ENCODE measurements at regions not wholly inside any gene's neighbourhood (a gene's known extent, or its start where the extent isn't known, plus 50 kb on each side); places are given as distances from the start of the nearest gene placed in this dataset.

- no peaks in the 10 kb centered on the region for H3K4me1 ChIP-seq
- H3K27me3 ChIP-seq, result peaks cover 0 to 6% (median 0%) of the 10 kb centered on the region in 9 donors
- 70 to 80% (median 74%) methylated on average over 4 of the region's 4 CpGs for WGBS, 4 donors
- intact Hi-C loops (cut with DNase I), result no loop called here
- no peak for DNase-seq
- ATAC-seq, result no peak
- TF ChIP-seq POLR2A (IDR thresholded peaks at IDR 0.05), result no peak
- H3K4me3 ChIP-seq, result no peak overlapping the region
- H3K27ac ChIP-seq, result no peak overlapping the region
- no peaks in the 10 kb centered on the region for H3K36me3 ChIP-seq
- H3K9me3 ChIP-seq, result no peaks in the 10 kb centered on the region
Observed at GRCh38 chr2:7954234-7954633, 727.6 kb upstream of the ID2 start.

- TF ChIP-seq CTCF (IDR thresholded peaks at IDR 0.05), result no peak
- no peak for TF ChIP-seq POLR2A (IDR thresholded peaks at IDR 0.05)
- no peaks in the 10 kb centered on the region for H3K9me3 ChIP-seq
- intact Hi-C loops (cut with DNase I), result no loop called here
- no peak overlapping the region for H3K4me3 ChIP-seq
- DNase-seq (no peak), ATAC-seq (no peak)
- H3K4me1 ChIP-seq, result no peaks in the 10 kb centered on the region
- WGBS, 4 donors, result 73 to 81% (median 79%) methylated on average over 6 of the region's 6 CpGs
- no peak overlapping the region for H3K27ac ChIP-seq
- H3K36me3 ChIP-seq, result no peaks in the 10 kb centered on the region
- H3K27me3 ChIP-seq, result peaks cover 0 to 2% (median 0%) of the 10 kb centered on the region in 9 donors
Observed at GRCh38 chr2:7956126-7956689, 725.6 kb upstream of the ID2 start.

- no peaks in the 10 kb centered on the region for H3K36me3 ChIP-seq
- no peak for DNase-seq
- 72 to 96% (median 85%) methylated on average over 2 of the region's 2 CpGs for WGBS, 4 donors
- H3K27me3 ChIP-seq, result no peaks in the 10 kb centered on the region
- H3K9me3 ChIP-seq, result no peaks in the 10 kb centered on the region
- TF ChIP-seq POLR2A (IDR thresholded peaks at IDR 0.05), result no peak
- TF ChIP-seq CTCF (IDR thresholded peaks at IDR 0.05), result no peak
- no peak overlapping the region for H3K4me3 ChIP-seq
- H3K27ac ChIP-seq, result no peak overlapping the region
- ATAC-seq, result no peak
- H3K4me1 ChIP-seq, result no peaks in the 10 kb centered on the region
- intact Hi-C loops (cut with DNase I), result no loop called here
Observed at GRCh38 chr2:7961550-7961949, 720.3 kb upstream of the ID2 start.

- 86 to 95% (median 88%) methylated on average over 3 of the region's 3 CpGs for WGBS, 4 donors
- no peak for TF ChIP-seq POLR2A (IDR thresholded peaks at IDR 0.05)
- TF ChIP-seq CTCF (IDR thresholded peaks at IDR 0.05), result no peak
- intact Hi-C loops (cut with DNase I), result no loop called here
Observed at GRCh38 chr2:7962161-7962560, 719.7 kb upstream of the ID2 start.

GRCh38 chr2:7963787-7964186 lies 718.1 kb upstream of the ID2 start:
- intact Hi-C loops (cut with DNase I), result no loop called here
- Histone ChIP-seq H3K27ac (no peak overlapping the region), H3K27me3 (no peaks in the 10 kb centered on the region), H3K36me3 (no peaks in the 10 kb centered on the region), H3K9me3 (no peaks in the 10 kb centered on the region), H3K4me3 (no peak overlapping the region), H3K4me1 (no peaks in the 10 kb centered on the region)
- no peak for ATAC-seq
- DNase-seq, result no peak
- 94 to 97% (median 96%) methylated on average over 4 of the region's 4 CpGs for WGBS, 4 donors
- TF ChIP-seq POLR2A (IDR thresholded peaks at IDR 0.05) (no peak), CTCF (IDR thresholded peaks at IDR 0.05) (no peak)

More at GRCh38 chr2:7962161-7962560, 719.7 kb upstream of the ID2 start:
- no peaks in the 10 kb centered on the region for H3K4me1 ChIP-seq
- H3K4me3 ChIP-seq, result no peak overlapping the region
- ATAC-seq (no peak), DNase-seq (no peak)
- H3K27ac ChIP-seq, result no peak overlapping the region
- H3K9me3 ChIP-seq, result no peaks in the 10 kb centered on the region
- H3K27me3 ChIP-seq, result no peaks in the 10 kb centered on the region
- H3K36me3 ChIP-seq, result no peaks in the 10 kb centered on the region

Data from heart left ventricle (tissue), 16 donors.